ENCODE measurements at regions not wholly inside any gene's neighbourhood (a gene's known extent, or its start where the extent isn't known, plus 50 kb on each side); places are given as distances from the start of the nearest gene placed in this dataset.

GRCh38 chr15:61500523-61500922 lies 271.4 kb upstream of the RORA start:
- no peak overlapping the region for H3K4me3 ChIP-seq (ENCODE audit: control insufficient read depth, low read depth, low read length)
- no peak for TF ChIP-seq CTCF (IDR thresholded peaks at IDR 0.05; ENCODE audit: control insufficient read depth, insufficient read depth, low read depth, low read length, missing control alignments)
- no peak for DNase-seq (ENCODE audit: low read depth)

- TF ChIP-seq CTCF (IDR thresholded peaks at IDR 0.05; ENCODE audit: control insufficient read depth, insufficient read depth, low read depth, low read length, missing control alignments), result no peak
- H3K4me3 ChIP-seq (ENCODE audit: control insufficient read depth, low read depth, low read length), result no peak overlapping the region
- DNase-seq (ENCODE audit: low read depth), result no peak
Measured at GRCh38 chr15:61499376-61499775, 270.3 kb upstream of the RORA start.

GRCh38 chr15:61489571-61489970 lies 260.5 kb upstream of the RORA start:
- no peak for DNase-seq (ENCODE audit: low read depth)
- no peak for TF ChIP-seq CTCF (IDR thresholded peaks at IDR 0.05; ENCODE audit: control insufficient read depth, insufficient read depth, low read depth, low read length, missing control alignments)

GRCh38 chr15:61483599-61483998 lies 254.5 kb upstream of the RORA start:
- DNase-seq (ENCODE audit: low read depth), result no peak
- TF ChIP-seq CTCF (IDR thresholded peaks at IDR 0.05; ENCODE audit: control insufficient read depth, insufficient read depth, low read depth, low read length, missing control alignments), result no peak
- H3K4me3 ChIP-seq (ENCODE audit: control insufficient read depth, low read depth, low read length), result no peak overlapping the region

More at GRCh38 chr15:61489571-61489970, 260.5 kb upstream of the RORA start:
- no peak overlapping the region for H3K4me3 ChIP-seq (ENCODE audit: control insufficient read depth, low read depth, low read length)

GRCh38 chr15:61481886-61482285 lies 252.8 kb upstream of the RORA start:
- no peak for TF ChIP-seq CTCF (IDR thresholded peaks at IDR 0.05; ENCODE audit: control insufficient read depth, insufficient read depth, low read depth, low read length, missing control alignments)
- H3K4me3 ChIP-seq (ENCODE audit: control insufficient read depth, low read depth, low read length), result no peak overlapping the region
- DNase-seq (ENCODE audit: low read depth), result no peak

- no peak for TF ChIP-seq CTCF (IDR thresholded peaks at IDR 0.05; ENCODE audit: control insufficient read depth, insufficient read depth, low read depth, low read length, missing control alignments)
Measured at GRCh38 chr15:61480863-61481262, 251.8 kb upstream of the RORA start.

GRCh38 chr15:61480295-61480694 lies 251.2 kb upstream of the RORA start:
- TF ChIP-seq CTCF (IDR thresholded peaks at IDR 0.05; ENCODE audit: control insufficient read depth, insufficient read depth, low read depth, low read length, missing control alignments), result no peak
- no peak overlapping the region for H3K4me3 ChIP-seq (ENCODE audit: control insufficient read depth, low read depth, low read length)
- no peak for DNase-seq (ENCODE audit: low read depth)

More at GRCh38 chr15:61480863-61481262, 251.8 kb upstream of the RORA start:
- DNase-seq (ENCODE audit: low read depth), result no peak
- no peak overlapping the region for H3K4me3 ChIP-seq (ENCODE audit: control insufficient read depth, low read depth, low read length)

Data from AG09309 (cell line).